ENCODE measurements at regions not wholly inside any gene's neighbourhood (a gene's known extent, or its start where the extent isn't known, plus 50 kb on each side); places are given as distances from the start of the nearest gene placed in this dataset.
"Not testable (repeated sequence)": the region's sequence is repeated elsewhere in the genome, so short reads cannot be mapped to it uniquely, and the experiment has no call there.

- DNase-seq (ENCODE audit: low spot score), result peak; percentile 25
Measured at GRCh38 chr14:61602003-61602732, 93.1 kb upstream of the HIF1A start.

GRCh38 chr14:61602733-61603077 is 92.6 kb upstream of the HIF1A start:
- DNase-seq (ENCODE audit: low spot score), result peak; percentile 56

GRCh38 chr14:61603736-61604135 is 91.6 kb upstream of the HIF1A start:
- DNase-seq (ENCODE audit: low spot score), result no peak

GRCh38 chr14:61607570-61608244 is 87.6 kb upstream of the HIF1A start:
- peak; percentile 90 for DNase-seq (ENCODE audit: low spot score)

GRCh38 chr14:61608245-61609165 is 86.8 kb upstream of the HIF1A start:
- DNase-seq (ENCODE audit: low spot score), result peak; percentile 64

GRCh38 chr14:61609191-61609843 is 86.0 kb upstream of the HIF1A start:
- DNase-seq (ENCODE audit: low spot score), result peak; percentile 72

GRCh38 chr14:61609884-61610283 is 85.4 kb upstream of the HIF1A start:
- DNase-seq (ENCODE audit: low spot score), result no peak

GRCh38 chr14:61610900-61611299 is 84.4 kb upstream of the HIF1A start:
- peak; percentile 24 for DNase-seq (ENCODE audit: low spot score)

- DNase-seq (ENCODE audit: low spot score), result no peak
Measured at GRCh38 chr14:61611880-61612630, 83.3 kb upstream of the HIF1A start.

GRCh38 chr14:61613006-61613405 is 82.3 kb upstream of the HIF1A start:
- DNase-seq (ENCODE audit: low spot score), result not testable (repeated sequence)

GRCh38 chr14:61614693-61615092 is 80.6 kb upstream of the HIF1A start:
- DNase-seq (ENCODE audit: low spot score), result no peak

GRCh38 chr14:61615743-61616523 is 79.4 kb upstream of the HIF1A start:
- no peak for DNase-seq (ENCODE audit: low spot score)

GRCh38 chr14:61616524-61617185 is 78.7 kb upstream of the HIF1A start:
- no peak for DNase-seq (ENCODE audit: low spot score)

- DNase-seq (ENCODE audit: low spot score), result no peak
Measured at GRCh38 chr14:61618448-61618847, 76.9 kb upstream of the HIF1A start.

- no peak for DNase-seq (ENCODE audit: low spot score)
Measured at GRCh38 chr14:61619494-61619893, 75.8 kb upstream of the HIF1A start.

- DNase-seq (ENCODE audit: low spot score), result no peak
Measured at GRCh38 chr14:61620130-61620946, 75.0 kb upstream of the HIF1A start.

- DNase-seq (ENCODE audit: low spot score), result no peak
Measured at GRCh38 chr14:61621444-61621843, 73.9 kb upstream of the HIF1A start.

GRCh38 chr14:61622051-61622450 is 73.3 kb upstream of the HIF1A start:
- DNase-seq (ENCODE audit: low spot score), result no peak

- DNase-seq (ENCODE audit: low spot score), result peak; percentile 65
Measured at GRCh38 chr14:61623927-61624326, 71.4 kb upstream of the HIF1A start.

All from SK-N-DZ (cell line).